Nephron progenitor cell (in vitro differentiated cells): ENCODE measurements at regions not wholly inside any gene's neighbourhood (a gene's known extent, or its start where the extent isn't known, plus 50 kb on each side); places are given as distances from the start of the nearest gene placed in this dataset.

Experiments used
- DNase-seq: peaks from one replicate; pipeline ENCODE4 v3.0.0; 2021
- H3K27ac Mint-ChIP-seq: 2 replicates; pipeline ENCODE4 v1.8.0; 2021; ENCODE audit warnings: mild to moderate bottlenecking, moderate library complexity, mixed read lengths
- H3K27me3 Mint-ChIP-seq: 2 replicates; pipeline ENCODE4 v1.8.0; 2021; ENCODE audit warnings: mild to moderate bottlenecking, low read depth, mixed read lengths; ENCODE audit not compliant: poor library complexity
- H3K36me3 Mint-ChIP-seq: 2 replicates; pipeline ENCODE4 v1.8.0; 2021; ENCODE audit warnings: low read depth, mixed read lengths
- H3K4me1 Mint-ChIP-seq: 2 replicates; pipeline ENCODE4 v1.8.0; 2021; ENCODE audit warnings: mixed read lengths
- H3K4me3 Mint-ChIP-seq: 2 replicates; pipeline ENCODE4 v1.8.0; 2021; ENCODE audit warnings: mild to moderate bottlenecking, moderate library complexity, mixed read lengths
- H3K9me3 Mint-ChIP-seq: 2 replicates; pipeline ENCODE4 v1.8.0; 2021; ENCODE audit warnings: mild to moderate bottlenecking, moderate library complexity, mixed read lengths
- TF ChIP-seq, protein P1 (sequence below): fragments of 200-600 bp; sonication (generic); IDR thresholded peaks from 2 replicates; pipeline ENCODE4 v1.5.0; 2021; ENCODE audit warnings: antibody characterized with exemption

GRCh38 chr12:86799616-86800015, 543.4 kb upstream of the MGAT4C start:
- Mint-ChIP-seq H3K9me3 (no peaks in the 10 kb centered on the region), H3K4me3 (no peak overlapping the region)
- TF ChIP-seq, protein P1, sequence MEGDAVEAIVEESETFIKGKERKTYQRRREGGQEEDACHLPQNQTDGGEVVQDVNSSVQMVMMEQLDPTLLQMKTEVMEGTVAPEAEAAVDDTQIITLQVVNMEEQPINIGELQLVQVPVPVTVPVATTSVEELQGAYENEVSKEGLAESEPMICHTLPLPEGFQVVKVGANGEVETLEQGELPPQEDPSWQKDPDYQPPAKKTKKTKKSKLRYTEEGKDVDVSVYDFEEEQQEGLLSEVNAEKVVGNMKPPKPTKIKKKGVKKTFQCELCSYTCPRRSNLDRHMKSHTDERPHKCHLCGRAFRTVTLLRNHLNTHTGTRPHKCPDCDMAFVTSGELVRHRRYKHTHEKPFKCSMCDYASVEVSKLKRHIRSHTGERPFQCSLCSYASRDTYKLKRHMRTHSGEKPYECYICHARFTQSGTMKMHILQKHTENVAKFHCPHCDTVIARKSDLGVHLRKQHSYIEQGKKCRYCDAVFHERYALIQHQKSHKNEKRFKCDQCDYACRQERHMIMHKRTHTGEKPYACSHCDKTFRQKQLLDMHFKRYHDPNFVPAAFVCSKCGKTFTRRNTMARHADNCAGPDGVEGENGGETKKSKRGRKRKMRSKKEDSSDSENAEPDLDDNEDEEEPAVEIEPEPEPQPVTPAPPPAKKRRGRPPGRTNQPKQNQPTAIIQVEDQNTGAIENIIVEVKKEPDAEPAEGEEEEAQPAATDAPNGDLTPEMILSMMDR: no peak

DNA sequence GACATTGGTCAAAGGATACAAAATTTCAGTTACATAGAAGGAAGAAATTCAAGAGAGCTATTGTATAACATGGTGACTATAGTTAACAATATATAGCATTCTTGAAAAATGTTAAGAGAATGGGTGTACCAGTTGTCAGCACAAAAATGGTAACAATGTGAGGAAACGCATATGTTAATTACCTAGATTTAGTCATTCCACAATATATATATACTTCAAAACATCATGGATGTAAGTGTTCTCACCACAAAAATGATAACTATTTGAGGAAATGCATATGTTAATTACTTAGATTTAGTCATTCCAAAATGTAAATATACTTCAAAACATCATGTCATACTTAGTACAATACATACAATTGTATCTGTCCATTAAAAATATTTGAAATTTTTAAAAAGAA, 540.4 kb upstream of the MGAT4C start:
- peaks cover 8% of the 10 kb centered on the region for H3K4me1 Mint-ChIP-seq
- TF ChIP-seq, protein P1: no peak
- no peak overlapping the region for H3K27ac Mint-ChIP-seq
- no peaks in the 10 kb centered on the region for H3K9me3 Mint-ChIP-seq
- H3K27me3 Mint-ChIP-seq: no peaks in the 10 kb centered on the region
- no peaks in the 10 kb centered on the region for H3K36me3 Mint-ChIP-seq
- H3K4me3 Mint-ChIP-seq: no peak overlapping the region
- DNase-seq: no peak

More at GRCh38 chr12:86799616-86800015, 543.4 kb upstream of the MGAT4C start:
- Mint-ChIP-seq H3K27ac (no peak overlapping the region), H3K36me3 (no peaks in the 10 kb centered on the region), H3K4me1 (peaks cover 8% of the 10 kb centered on the region), H3K27me3 (no peaks in the 10 kb centered on the region)
- DNase-seq: no peak

DNA sequence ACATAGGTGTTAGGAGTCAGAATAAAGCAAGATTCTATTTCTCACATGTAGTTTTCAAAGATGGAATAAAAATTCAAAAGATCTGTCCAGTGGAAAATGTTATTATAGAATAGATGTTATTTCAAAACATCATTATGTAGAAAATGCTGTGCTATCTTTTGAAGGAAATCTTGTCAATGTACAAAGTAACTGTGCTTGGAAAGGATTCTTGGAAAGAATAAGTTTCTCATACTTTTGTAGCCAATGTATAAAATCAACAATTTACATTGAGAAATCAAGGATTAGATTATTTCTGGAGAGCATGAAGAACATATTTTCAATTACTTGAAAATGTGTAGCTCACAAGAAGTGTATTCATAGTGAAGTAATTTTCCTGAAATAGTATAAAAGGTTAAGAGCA, 532.5 kb upstream of the MGAT4C start:
- DNase-seq: no peak
- no peak overlapping the region for H3K27ac Mint-ChIP-seq
- TF ChIP-seq, protein P1: no peak

DNA sequence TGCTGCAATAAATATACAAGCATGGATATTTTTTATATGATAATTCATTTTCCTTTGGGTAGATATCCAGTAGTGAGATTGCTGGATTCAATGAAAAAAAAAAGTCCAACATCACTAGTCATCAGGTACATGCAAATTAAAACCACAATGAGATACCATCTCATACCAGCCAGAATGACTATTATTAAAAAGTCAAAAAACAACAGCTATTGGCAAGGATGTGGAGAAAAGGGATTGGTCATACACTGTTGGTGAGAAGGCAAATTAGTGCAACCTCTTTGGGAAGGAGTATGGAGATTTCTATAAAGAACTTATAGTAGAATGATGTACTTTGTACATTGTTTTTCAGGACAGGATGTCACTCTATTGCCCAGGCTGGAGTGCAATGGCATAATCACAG, 531.2 kb upstream of the MGAT4C start:
- Mint-ChIP-seq H3K36me3 (no peaks in the 10 kb centered on the region), H3K4me1 (no peaks in the 10 kb centered on the region), H3K9me3 (no peaks in the 10 kb centered on the region), H3K27me3 (peaks cover 5% of the 10 kb centered on the region), H3K4me3 (no peak overlapping the region), H3K27ac (no peak overlapping the region)
- no peak for DNase-seq
- TF ChIP-seq, protein P1: no peak

More for the DNA sequence above, 532.5 kb upstream of the MGAT4C start:
- Mint-ChIP-seq H3K4me3 (no peak overlapping the region), H3K27me3 (peaks cover 5% of the 10 kb centered on the region), H3K36me3 (no peaks in the 10 kb centered on the region), H3K4me1 (no peaks in the 10 kb centered on the region), H3K9me3 (no peaks in the 10 kb centered on the region)

DNA sequence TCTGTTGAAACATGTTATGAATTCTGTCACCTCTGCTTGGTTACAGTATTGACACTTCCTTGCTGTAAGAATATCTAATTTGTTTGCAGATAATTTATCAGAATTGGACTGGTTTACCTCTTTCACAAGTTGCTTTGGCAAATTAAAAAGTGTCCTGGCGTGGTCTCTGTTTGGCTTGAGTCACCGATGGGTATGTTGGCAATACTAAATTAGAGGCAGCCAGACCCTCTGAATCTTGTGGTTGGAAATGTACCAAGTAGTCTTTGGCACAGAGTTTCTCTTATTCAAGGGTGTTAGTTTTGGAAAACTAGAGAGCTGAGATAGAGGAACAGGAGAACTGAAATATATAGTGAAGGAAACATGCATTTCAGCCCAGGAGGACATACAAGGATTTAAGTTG, 521.1 kb upstream of the MGAT4C start:
- no peaks in the 10 kb centered on the region for H3K27me3 Mint-ChIP-seq

DNA sequence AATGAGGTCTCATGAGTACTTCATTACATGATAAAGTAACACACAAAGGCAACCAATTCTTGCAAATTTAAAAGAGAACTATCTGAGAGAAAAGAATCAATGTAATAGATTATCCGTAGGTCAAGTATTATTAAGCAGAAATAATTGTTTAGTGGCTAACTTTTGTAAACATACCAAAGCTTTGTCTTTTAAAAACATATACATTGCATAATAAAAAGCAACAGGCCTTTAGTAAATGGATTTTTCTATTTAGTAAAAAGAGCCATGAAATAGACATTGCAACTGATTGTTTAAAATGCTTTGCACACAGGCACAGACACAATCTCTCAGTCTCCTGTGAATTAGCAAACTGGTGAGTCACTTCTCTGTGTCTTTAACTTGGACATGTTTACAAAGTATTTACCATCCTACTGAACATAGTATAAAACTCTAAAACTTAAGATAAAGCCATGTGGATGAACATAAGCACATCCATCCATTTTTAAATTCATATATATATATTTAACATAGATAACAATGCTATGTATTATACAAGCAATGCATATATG, 518.7 kb upstream of the MGAT4C start:
- H3K9me3 Mint-ChIP-seq: no peaks in the 10 kb centered on the region
- no peak overlapping the region for H3K4me3 Mint-ChIP-seq
- no peak overlapping the region for H3K27ac Mint-ChIP-seq
- no peaks in the 10 kb centered on the region for H3K36me3 Mint-ChIP-seq
- no peaks in the 10 kb centered on the region for H3K27me3 Mint-ChIP-seq
- no peak for DNase-seq
- no peaks in the 10 kb centered on the region for H3K4me1 Mint-ChIP-seq
- TF ChIP-seq, protein P1: no peak

More for the DNA sequence above, 521.1 kb upstream of the MGAT4C start:
- Mint-ChIP-seq H3K9me3 (no peaks in the 10 kb centered on the region), H3K27ac (no peak overlapping the region), H3K36me3 (no peaks in the 10 kb centered on the region), H3K4me3 (no peak overlapping the region), H3K4me1 (no peaks in the 10 kb centered on the region)
- TF ChIP-seq, protein P1: no peak
- DNase-seq: no peak
